Activated CD4-positive, alpha-beta memory T cell treated with anti-CD3 and anti-CD28 coated beads, Interleukin-2, amount 10 ng/mL, durations not matched to agents 7 days and 5 days (primary cell): ENCODE measurements at regions not wholly inside any gene's neighbourhood (a gene's known extent, or its start where the extent isn't known, plus 50 kb on each side); places are given as distances from the start of the nearest gene placed in this dataset.

Source experiments
- CTCF ChIA-PET: fragments of 350-600 bp; sonication (Branson Sonifier 250); formaldehyde crosslinking; loops from one replicate; lab custom pipeline; 2021; ENCODE audit warnings: antibody characterized with exemption, inconsistent platforms; lab: Charles Lee
- POLR2A ChIA-PET: fragments of 350-600 bp; sonication (Branson Sonifier 250); formaldehyde crosslinking; loops from one replicate; lab custom pipeline; 2021; ENCODE audit warnings: antibody characterized with exemption; lab: Charles Lee
- DNase-seq: peaks from one replicate; pipeline ENCODE4 v3.0.0-alpha.2; 2020
- H3K27ac Mint-ChIP-seq: one replicate; pipeline ENCODE4 v1.8.0; 2021; ENCODE audit warnings: mild to moderate bottlenecking, mixed read lengths
- H3K27me3 Mint-ChIP-seq: one replicate; pipeline ENCODE4 v1.8.0; 2021; ENCODE audit warnings: mixed read lengths
- H3K36me3 Mint-ChIP-seq: one replicate; pipeline ENCODE4 v1.8.0; 2021; ENCODE audit warnings: low read depth, mixed read lengths
- H3K4me1 Mint-ChIP-seq: one replicate; pipeline ENCODE4 v1.8.0; 2021; ENCODE audit warnings: mixed read lengths
- H3K4me3 Mint-ChIP-seq: one replicate; pipeline ENCODE4 v1.8.0; 2021; ENCODE audit warnings: mild to moderate bottlenecking, mixed read lengths
- H3K9me3 Mint-ChIP-seq: one replicate; pipeline ENCODE4 v1.8.0; 2021; ENCODE audit warnings: mixed read lengths

- Mint-ChIP-seq H3K36me3 (no peaks in the 10 kb centered on the region), H3K27me3 (no peaks in the 10 kb centered on the region), H3K9me3 (peaks cover 1% of the 10 kb centered on the region), H3K4me3 (no peak overlapping the region), H3K27ac (no peak overlapping the region), H3K4me1 (no peaks in the 10 kb centered on the region)
- CTCF ChIA-PET = no interaction called here
- DNase-seq = no peak
- POLR2A ChIA-PET = no interaction called here
Observed at GRCh38 chr18:73626221-73626620, 521.4 kb downstream of the FBXO15 start.

- no peaks in the 10 kb centered on the region for H3K9me3 Mint-ChIP-seq
- H3K36me3 Mint-ChIP-seq = no peaks in the 10 kb centered on the region
- DNase-seq = no peak
- no peaks in the 10 kb centered on the region for H3K4me1 Mint-ChIP-seq
- CTCF ChIA-PET = no interaction called here
- POLR2A ChIA-PET = no interaction called here
- H3K4me3 Mint-ChIP-seq = no peak overlapping the region
- no peak overlapping the region for H3K27ac Mint-ChIP-seq
- no peaks in the 10 kb centered on the region for H3K27me3 Mint-ChIP-seq
Observed at GRCh38 chr18:73621091-73621490, 526.5 kb downstream of the FBXO15 start.

- Mint-ChIP-seq H3K27me3 (no peaks in the 10 kb centered on the region), H3K27ac (no peak overlapping the region), H3K4me1 (no peaks in the 10 kb centered on the region), H3K9me3 (no peaks in the 10 kb centered on the region), H3K4me3 (no peak overlapping the region), H3K36me3 (no peaks in the 10 kb centered on the region)
- ChIA-PET POLR2A (no interaction called here), CTCF (no interaction called here)
- DNase-seq = no peak
Observed at GRCh38 chr18:73617981-73618380, 529.7 kb downstream of the FBXO15 start.

GRCh38 chr18:73615506-73615905 lies 532.1 kb downstream of the FBXO15 start:
- ChIA-PET CTCF (no interaction called here), POLR2A (no interaction called here)
- no peaks in the 10 kb centered on the region for H3K27me3 Mint-ChIP-seq
- H3K4me3 Mint-ChIP-seq = no peak overlapping the region
- no peaks in the 10 kb centered on the region for H3K4me1 Mint-ChIP-seq
- no peak overlapping the region for H3K27ac Mint-ChIP-seq
- DNase-seq = no peak
- H3K36me3 Mint-ChIP-seq = no peaks in the 10 kb centered on the region
- no peaks in the 10 kb centered on the region for H3K9me3 Mint-ChIP-seq

GRCh38 chr18:73614812-73615211 lies 532.8 kb downstream of the FBXO15 start:
- H3K36me3 Mint-ChIP-seq = no peaks in the 10 kb centered on the region
- no peaks in the 10 kb centered on the region for H3K27me3 Mint-ChIP-seq
- ChIA-PET CTCF (no interaction called here), POLR2A (no interaction called here)
- no peaks in the 10 kb centered on the region for H3K9me3 Mint-ChIP-seq
- H3K4me1 Mint-ChIP-seq = no peaks in the 10 kb centered on the region
- no peak overlapping the region for H3K4me3 Mint-ChIP-seq
- no peak overlapping the region for H3K27ac Mint-ChIP-seq
- DNase-seq = no peak

- Mint-ChIP-seq H3K27ac (no peak overlapping the region), H3K4me3 (no peak overlapping the region), H3K9me3 (no peaks in the 10 kb centered on the region), H3K36me3 (no peaks in the 10 kb centered on the region), H3K27me3 (no peaks in the 10 kb centered on the region), H3K4me1 (no peaks in the 10 kb centered on the region)
- CTCF ChIA-PET = no interaction called here
- no peak for DNase-seq
- POLR2A ChIA-PET = no interaction called here
Observed at GRCh38 chr18:73613706-73614340, 533.8 kb downstream of the FBXO15 start.

GRCh38 chr18:73597832-73598615 lies 549.6 kb downstream of the FBXO15 start:
- H3K4me3 Mint-ChIP-seq = no peak overlapping the region
- CTCF ChIA-PET = no interaction called here

GRCh38 chr18:73594749-73595148 lies 552.9 kb downstream of the FBXO15 start:
- H3K4me3 Mint-ChIP-seq = no peak overlapping the region
- H3K27me3 Mint-ChIP-seq = no peaks in the 10 kb centered on the region
- no peaks in the 10 kb centered on the region for H3K36me3 Mint-ChIP-seq
- H3K9me3 Mint-ChIP-seq = peaks cover 21% of the 10 kb centered on the region
- H3K4me1 Mint-ChIP-seq = no peaks in the 10 kb centered on the region
- H3K27ac Mint-ChIP-seq = no peak overlapping the region
- ChIA-PET POLR2A (no interaction called here), CTCF (no interaction called here)
- DNase-seq = no peak

More at GRCh38 chr18:73597832-73598615, 549.6 kb downstream of the FBXO15 start:
- Mint-ChIP-seq H3K27me3 (no peaks in the 10 kb centered on the region), H3K27ac (no peak overlapping the region), H3K4me1 (no peaks in the 10 kb centered on the region), H3K9me3 (peaks cover 21% of the 10 kb centered on the region), H3K36me3 (no peaks in the 10 kb centered on the region)
- POLR2A ChIA-PET = no interaction called here
- no peak for DNase-seq

- Mint-ChIP-seq H3K36me3 (no peaks in the 10 kb centered on the region), H3K27ac (no peak overlapping the region), H3K27me3 (no peaks in the 10 kb centered on the region), H3K4me1 (no peaks in the 10 kb centered on the region), H3K9me3 (peaks cover 18% of the 10 kb centered on the region), H3K4me3 (no peak overlapping the region)
- POLR2A ChIA-PET = no interaction called here
- DNase-seq = no peak
- CTCF ChIA-PET = no interaction called here
Observed at GRCh38 chr18:73593207-73593606, 554.4 kb downstream of the FBXO15 start.

- H3K4me3 Mint-ChIP-seq = no peak overlapping the region
- no peak overlapping the region for H3K27ac Mint-ChIP-seq
- H3K27me3 Mint-ChIP-seq = no peaks in the 10 kb centered on the region
- no peak for DNase-seq
- POLR2A ChIA-PET = no interaction called here
- no peaks in the 10 kb centered on the region for H3K4me1 Mint-ChIP-seq
- CTCF ChIA-PET = no interaction called here
- no peaks in the 10 kb centered on the region for H3K36me3 Mint-ChIP-seq
- H3K9me3 Mint-ChIP-seq = peaks cover 7% of the 10 kb centered on the region
Observed at GRCh38 chr18:73590950-73591349, 556.7 kb downstream of the FBXO15 start.

GRCh38 chr18:73579698-73580097 lies 567.9 kb downstream of the FBXO15 start:
- Mint-ChIP-seq H3K27ac (no peak overlapping the region), H3K9me3 (no peaks in the 10 kb centered on the region), H3K27me3 (no peaks in the 10 kb centered on the region), H3K36me3 (no peaks in the 10 kb centered on the region), H3K4me1 (no peaks in the 10 kb centered on the region), H3K4me3 (no peak overlapping the region)
- POLR2A ChIA-PET = no interaction called here
- DNase-seq = no peak
- CTCF ChIA-PET = no interaction called here

GRCh38 chr18:73577365-73577764 lies 570.3 kb downstream of the FBXO15 start:
- no peak for DNase-seq
- ChIA-PET CTCF (no interaction called here), POLR2A (no interaction called here)
- H3K4me3 Mint-ChIP-seq = no peak overlapping the region
- no peaks in the 10 kb centered on the region for H3K27me3 Mint-ChIP-seq
- H3K36me3 Mint-ChIP-seq = no peaks in the 10 kb centered on the region
- peaks cover 3% of the 10 kb centered on the region for H3K9me3 Mint-ChIP-seq
- H3K27ac Mint-ChIP-seq = no peak overlapping the region
- H3K4me1 Mint-ChIP-seq = no peaks in the 10 kb centered on the region

GRCh38 chr18:73563901-73564472 lies 583.6 kb downstream of the FBXO15 start:
- ChIA-PET POLR2A (no interaction called here), CTCF (no interaction called here)
- H3K9me3 Mint-ChIP-seq = peaks cover 6% of the 10 kb centered on the region
- DNase-seq = no peak
- H3K27me3 Mint-ChIP-seq = no peaks in the 10 kb centered on the region
- no peak overlapping the region for H3K4me3 Mint-ChIP-seq
- no peak overlapping the region for H3K27ac Mint-ChIP-seq
- no peaks in the 10 kb centered on the region for H3K36me3 Mint-ChIP-seq
- H3K4me1 Mint-ChIP-seq = no peaks in the 10 kb centered on the region

GRCh38 chr18:73563345-73563744 lies 584.3 kb downstream of the FBXO15 start:
- H3K27ac Mint-ChIP-seq = no peak overlapping the region
- no peaks in the 10 kb centered on the region for H3K4me1 Mint-ChIP-seq
- no peaks in the 10 kb centered on the region for H3K27me3 Mint-ChIP-seq
- CTCF ChIA-PET = no interaction called here
- H3K9me3 Mint-ChIP-seq = peaks cover 6% of the 10 kb centered on the region
- no peak for DNase-seq
- POLR2A ChIA-PET = no interaction called here
- no peaks in the 10 kb centered on the region for H3K36me3 Mint-ChIP-seq
- no peak overlapping the region for H3K4me3 Mint-ChIP-seq
